ENCODE measurements at regions not wholly inside any gene's neighbourhood (a gene's known extent, or its start where the extent isn't known, plus 50 kb on each side); places are given as distances from the start of the nearest gene placed in this dataset.

- POLR2A ChIA-PET, result no interaction called here
- H3K4me1 Mint-ChIP-seq (ENCODE audit: low read depth), result no peaks in the 10 kb centered on the region
These were observed 372.6 kb downstream of the BCL11B start for GRCh38 chr14:98899441-98899840.

GRCh38 chr14:98900236-98900635 is 371.8 kb downstream of the BCL11B start:
- no peaks in the 10 kb centered on the region for H3K4me1 Mint-ChIP-seq (ENCODE audit: low read depth)
- ChIA-PET POLR2A (no interaction called here), CTCF (no interaction called here)
- no peaks in the 10 kb centered on the region for H3K27me3 Mint-ChIP-seq (ENCODE audit: low read depth)
- no peak overlapping the region for H3K4me3 Mint-ChIP-seq
- no peak overlapping the region for H3K27ac Mint-ChIP-seq
- H3K36me3 Mint-ChIP-seq (ENCODE audit: low read depth), result no peaks in the 10 kb centered on the region
- no peaks in the 10 kb centered on the region for H3K9me3 Mint-ChIP-seq (ENCODE audit: insufficient read depth)
- no peak for ATAC-seq
- no peak for DNase-seq

More at GRCh38 chr14:98899441-98899840, 372.6 kb downstream of the BCL11B start:
- no peaks in the 10 kb centered on the region for H3K9me3 Mint-ChIP-seq (ENCODE audit: insufficient read depth)
- CTCF ChIA-PET, result no interaction called here
- H3K27ac Mint-ChIP-seq, result no peak overlapping the region
- no peaks in the 10 kb centered on the region for H3K36me3 Mint-ChIP-seq (ENCODE audit: low read depth)
- no peaks in the 10 kb centered on the region for H3K27me3 Mint-ChIP-seq (ENCODE audit: low read depth)
- ATAC-seq (no peak), DNase-seq (no peak)
- no peak overlapping the region for H3K4me3 Mint-ChIP-seq

- CTCF ChIA-PET, result no interaction called here
- H3K4me3 Mint-ChIP-seq, result no peak overlapping the region
- DNase-seq (no peak), ATAC-seq (no peak)
- no peak overlapping the region for H3K27ac Mint-ChIP-seq
- H3K36me3 Mint-ChIP-seq (ENCODE audit: low read depth), result no peaks in the 10 kb centered on the region
- no peaks in the 10 kb centered on the region for H3K27me3 Mint-ChIP-seq (ENCODE audit: low read depth)
- H3K4me1 Mint-ChIP-seq (ENCODE audit: low read depth), result no peaks in the 10 kb centered on the region
- POLR2A ChIA-PET, result no interaction called here
- H3K9me3 Mint-ChIP-seq (ENCODE audit: insufficient read depth), result no peaks in the 10 kb centered on the region
These were observed 371.2 kb downstream of the BCL11B start for GRCh38 chr14:98900798-98901197.

GRCh38 chr14:98901511-98902205 is 370.3 kb downstream of the BCL11B start:
- CTCF ChIA-PET, result no interaction called here
- Mint-ChIP-seq H3K36me3 (ENCODE audit: low read depth) (no peaks in the 10 kb centered on the region), H3K27ac (no peak overlapping the region)

GRCh38 chr14:98903371-98903770 is 368.6 kb downstream of the BCL11B start:
- H3K9me3 Mint-ChIP-seq (ENCODE audit: insufficient read depth), result no peaks in the 10 kb centered on the region
- ATAC-seq (no peak), DNase-seq (no peak)
- ChIA-PET POLR2A (no interaction called here), CTCF (no interaction called here)
- H3K4me1 Mint-ChIP-seq (ENCODE audit: low read depth), result no peaks in the 10 kb centered on the region
- no peaks in the 10 kb centered on the region for H3K27me3 Mint-ChIP-seq (ENCODE audit: low read depth)
- H3K4me3 Mint-ChIP-seq, result no peak overlapping the region
- no peaks in the 10 kb centered on the region for H3K36me3 Mint-ChIP-seq (ENCODE audit: low read depth)
- H3K27ac Mint-ChIP-seq, result no peak overlapping the region

More at GRCh38 chr14:98901511-98902205, 370.3 kb downstream of the BCL11B start:
- no peak for ATAC-seq
- Mint-ChIP-seq H3K4me3 (no peak overlapping the region), H3K4me1 (ENCODE audit: low read depth) (no peaks in the 10 kb centered on the region), H3K9me3 (ENCODE audit: insufficient read depth) (no peaks in the 10 kb centered on the region), H3K27me3 (ENCODE audit: low read depth) (no peaks in the 10 kb centered on the region)
- POLR2A ChIA-PET, result no interaction called here
- DNase-seq, result no peak

GRCh38 chr14:98904677-98905076 is 367.3 kb downstream of the BCL11B start:
- ChIA-PET CTCF (no interaction called here), POLR2A (no interaction called here)
- H3K4me1 Mint-ChIP-seq (ENCODE audit: low read depth), result no peaks in the 10 kb centered on the region
- no peak overlapping the region for H3K27ac Mint-ChIP-seq
- no peaks in the 10 kb centered on the region for H3K36me3 Mint-ChIP-seq (ENCODE audit: low read depth)
- no peaks in the 10 kb centered on the region for H3K9me3 Mint-ChIP-seq (ENCODE audit: insufficient read depth)
- ATAC-seq (no peak), DNase-seq (no peak)
- no peaks in the 10 kb centered on the region for H3K27me3 Mint-ChIP-seq (ENCODE audit: low read depth)
- H3K4me3 Mint-ChIP-seq, result no peak overlapping the region

- CTCF ChIA-PET, result no interaction called here
- no peak for ATAC-seq
These were observed 365.6 kb downstream of the BCL11B start for GRCh38 chr14:98906123-98906995.

GRCh38 chr14:98907271-98907670 is 364.7 kb downstream of the BCL11B start:
- POLR2A ChIA-PET, result no interaction called here
- no peaks in the 10 kb centered on the region for H3K36me3 Mint-ChIP-seq (ENCODE audit: low read depth)
- CTCF ChIA-PET, result no interaction called here

More at GRCh38 chr14:98906123-98906995, 365.6 kb downstream of the BCL11B start:
- H3K4me1 Mint-ChIP-seq (ENCODE audit: low read depth), result peaks cover under 1% of the 10 kb centered on the region
- POLR2A ChIA-PET, result no interaction called here
- no peaks in the 10 kb centered on the region for H3K27me3 Mint-ChIP-seq (ENCODE audit: low read depth)
- H3K9me3 Mint-ChIP-seq (ENCODE audit: insufficient read depth), result no peaks in the 10 kb centered on the region
- H3K36me3 Mint-ChIP-seq (ENCODE audit: low read depth), result no peaks in the 10 kb centered on the region
- H3K4me3 Mint-ChIP-seq, result no peak overlapping the region
- no peak overlapping the region for H3K27ac Mint-ChIP-seq
- no peak for DNase-seq

GRCh38 chr14:98908050-98908449 is 363.9 kb downstream of the BCL11B start:
- DNase-seq (no peak), ATAC-seq (no peak)
- no peaks in the 10 kb centered on the region for H3K36me3 Mint-ChIP-seq (ENCODE audit: low read depth)
- H3K4me3 Mint-ChIP-seq, result no peak overlapping the region
- ChIA-PET POLR2A (no interaction called here), CTCF (no interaction called here)
- H3K27me3 Mint-ChIP-seq (ENCODE audit: low read depth), result no peaks in the 10 kb centered on the region
- H3K27ac Mint-ChIP-seq, result no peak overlapping the region
- no peaks in the 10 kb centered on the region for H3K9me3 Mint-ChIP-seq (ENCODE audit: insufficient read depth)
- peaks cover 17% of the 10 kb centered on the region for H3K4me1 Mint-ChIP-seq (ENCODE audit: low read depth)

More at GRCh38 chr14:98907271-98907670, 364.7 kb downstream of the BCL11B start:
- no peaks in the 10 kb centered on the region for H3K27me3 Mint-ChIP-seq (ENCODE audit: low read depth)
- no peak overlapping the region for H3K4me3 Mint-ChIP-seq
- ATAC-seq (no peak), DNase-seq (no peak)
- no peak overlapping the region for H3K27ac Mint-ChIP-seq
- peaks cover 9% of the 10 kb centered on the region for H3K4me1 Mint-ChIP-seq (ENCODE audit: low read depth)
- H3K9me3 Mint-ChIP-seq (ENCODE audit: insufficient read depth), result no peaks in the 10 kb centered on the region

- ATAC-seq, result no peak
- Mint-ChIP-seq H3K9me3 (ENCODE audit: insufficient read depth) (no peaks in the 10 kb centered on the region), H3K4me3 (no peak overlapping the region), H3K27me3 (ENCODE audit: low read depth) (no peaks in the 10 kb centered on the region), H3K27ac (no peak overlapping the region), H3K36me3 (ENCODE audit: low read depth) (no peaks in the 10 kb centered on the region), H3K4me1 (ENCODE audit: low read depth) (peaks cover 26% of the 10 kb centered on the region)
- DNase-seq, result no peak
- CTCF ChIA-PET, result no interaction called here
- POLR2A ChIA-PET, result no interaction called here
These were observed 362.6 kb downstream of the BCL11B start for GRCh38 chr14:98909251-98909944.

GRCh38 chr14:98910061-98910460 is 361.9 kb downstream of the BCL11B start:
- H3K9me3 Mint-ChIP-seq (ENCODE audit: insufficient read depth), result no peaks in the 10 kb centered on the region
- ChIA-PET CTCF (no interaction called here), POLR2A (no interaction called here)
- no peak overlapping the region for H3K27ac Mint-ChIP-seq
- H3K27me3 Mint-ChIP-seq (ENCODE audit: low read depth), result no peaks in the 10 kb centered on the region
- ATAC-seq, result no peak
- no peak overlapping the region for H3K4me3 Mint-ChIP-seq
- no peak for DNase-seq
- peaks cover 26% of the 10 kb centered on the region for H3K4me1 Mint-ChIP-seq (ENCODE audit: low read depth)
- no peaks in the 10 kb centered on the region for H3K36me3 Mint-ChIP-seq (ENCODE audit: low read depth)

GRCh38 chr14:98912655-98913054 is 359.3 kb downstream of the BCL11B start:
- Mint-ChIP-seq H3K4me1 (ENCODE audit: low read depth) (peaks cover 29% of the 10 kb centered on the region), H3K9me3 (ENCODE audit: insufficient read depth) (no peaks in the 10 kb centered on the region), H3K27me3 (ENCODE audit: low read depth) (no peaks in the 10 kb centered on the region), H3K36me3 (ENCODE audit: low read depth) (no peaks in the 10 kb centered on the region), H3K4me3 (no peak overlapping the region), H3K27ac (peak overlapping the region; percentile 69)
- peak; percentile 86 for ATAC-seq
- CTCF ChIA-PET, result interaction anchor here (0.8 to 1.7 kb wide), 3 partner anchors 13 to 362 kb away, joined by 3 to 8 read pairs (median 3); no protein-coding TSS in a partner anchor
- DNase-seq, result peak; percentile 63
- POLR2A ChIA-PET, result interaction anchor here (0.6 to 1.3 kb wide), 4 partner anchors 19 to 354 kb away, joined by 3 to 5 read pairs (median 4); no protein-coding TSS in a partner anchor

Data from activated CD8-positive, alpha-beta T cell treated with anti-CD3 and anti-CD28 coated beads, Interleukin-2, amount 10 ng/mL, durations not matched to agents 7 days and 5 days (primary cell).